GM12891 (cell line): ENCODE measurements at regions not wholly inside any gene's neighbourhood (a gene's known extent, or its start where the extent isn't known, plus 50 kb on each side); places are given as distances from the start of the nearest gene placed in this dataset.
"Not testable (repeated sequence)": the region's sequence is repeated elsewhere in the genome, so short reads cannot be mapped to it uniquely, and the experiment has no call there.

Source experiments
- DNase-seq: peaks from one replicate; pipeline ENCODE4 v3.0.0; 2011; ENCODE audit warnings: low spot score; ENCODE audit not compliant: insufficient read length
- FAIRE-seq: peaks from 2 replicates; lab custom pipeline; 2011; peaks lifted over from hg19 to GRCh38; lab: Jason Lieb, UNC
- PAX5 ChIP-seq: IDR thresholded peaks from 2 replicates; pipeline ENCODE4 v1.6.1; 2011; ENCODE audit warnings: low read length, moderate library complexity, mild to moderate bottlenecking; ENCODE audit not compliant: insufficient read depth, severe bottlenecking
- POLR2A ChIP-seq: IDR thresholded peaks from 2 replicates; pipeline ENCODE4 v1.6.1; 2011; ENCODE audit warnings: low read depth, low read length, control low read depth
- POLR2AphosphoS5 ChIP-seq: IDR thresholded peaks from 2 replicates; pipeline ENCODE4 v1.6.1; 2011; ENCODE audit warnings: low read depth, low read length, control low read depth
- POU2F2 ChIP-seq: IDR thresholded peaks from 2 replicates; pipeline ENCODE4 v1.6.1; 2011; ENCODE audit warnings: low read depth, mild to moderate bottlenecking, control low read depth, low read length, moderate library complexity
- SPI1 ChIP-seq: IDR thresholded peaks from 2 replicates; pipeline ENCODE4 v1.6.1; 2011; ENCODE audit warnings: low read depth, low read length, control low read depth
- TAF1 ChIP-seq: IDR thresholded peaks from 2 replicates; pipeline ENCODE4 v1.6.1; 2011; ENCODE audit warnings: low read depth, low read length, control low read depth

DNA sequence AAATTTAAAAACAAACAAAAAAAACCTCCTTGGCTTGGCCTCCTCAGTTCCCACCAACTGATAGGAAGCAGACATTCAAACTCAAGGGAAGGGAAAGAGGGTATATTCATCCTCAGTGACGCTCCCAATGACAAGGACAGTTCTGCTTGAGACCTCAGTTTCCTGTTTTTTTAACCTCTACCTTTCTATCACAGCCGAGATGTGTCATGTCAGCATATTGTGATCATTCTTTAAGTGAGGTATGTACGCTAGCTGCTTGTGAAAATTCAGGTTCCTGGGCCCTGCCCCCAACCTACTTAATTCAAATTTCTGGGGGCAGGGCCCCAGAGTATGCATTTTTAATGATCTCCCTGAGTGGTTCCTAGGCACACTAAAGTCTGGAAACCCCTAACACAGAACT is 611.9 kb upstream of the TBX3 start:
- FAIRE-seq: no peak
- no peak for DNase-seq
- no peak for TF ChIP-seq SPI1
- no peak for TF ChIP-seq POU2F2
- TF ChIP-seq TAF1: no peak
- no peak for TF ChIP-seq PAX5
- TF ChIP-seq POLR2A: no peak
- no peak for TF ChIP-seq POLR2AphosphoS5

DNA sequence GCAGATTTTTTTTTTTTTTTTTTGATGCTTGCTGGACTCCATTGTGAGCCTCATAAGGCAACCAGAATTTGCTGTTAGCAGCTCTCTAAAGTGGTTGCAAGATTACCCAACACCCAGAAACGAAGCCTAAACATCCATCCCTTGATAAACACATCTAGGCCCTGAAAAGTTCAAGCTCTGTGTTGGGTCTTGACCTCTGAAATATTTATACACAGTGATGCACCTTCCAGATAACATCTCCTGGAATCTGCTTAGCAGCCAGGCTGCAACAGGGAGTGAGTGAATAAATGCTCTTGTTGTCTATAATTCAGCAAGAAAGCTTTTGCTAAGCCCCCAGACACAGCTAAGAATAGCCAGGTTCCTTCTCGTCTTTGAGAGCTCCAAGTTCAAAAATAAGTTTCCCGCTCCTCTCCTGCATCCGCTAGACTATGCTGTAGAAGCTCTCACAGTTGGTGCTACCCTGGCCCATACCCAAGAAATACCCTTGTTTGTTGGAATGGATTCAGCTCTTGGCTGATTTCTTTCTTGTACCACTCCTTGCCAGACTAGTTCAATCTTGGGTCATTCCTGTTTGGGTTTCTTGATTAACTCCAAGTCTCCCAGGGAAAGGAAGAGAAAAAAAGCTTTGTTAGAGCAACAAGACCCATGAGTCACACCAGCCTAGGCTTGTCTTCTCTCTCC is 610.6 kb upstream of the TBX3 start:
- FAIRE-seq (no peak), DNase-seq (no peak)
- TF ChIP-seq TAF1 (no peak), PAX5 (no peak), POU2F2 (no peak), POLR2A (no peak), POLR2AphosphoS5 (no peak), SPI1 (no peak)

DNA sequence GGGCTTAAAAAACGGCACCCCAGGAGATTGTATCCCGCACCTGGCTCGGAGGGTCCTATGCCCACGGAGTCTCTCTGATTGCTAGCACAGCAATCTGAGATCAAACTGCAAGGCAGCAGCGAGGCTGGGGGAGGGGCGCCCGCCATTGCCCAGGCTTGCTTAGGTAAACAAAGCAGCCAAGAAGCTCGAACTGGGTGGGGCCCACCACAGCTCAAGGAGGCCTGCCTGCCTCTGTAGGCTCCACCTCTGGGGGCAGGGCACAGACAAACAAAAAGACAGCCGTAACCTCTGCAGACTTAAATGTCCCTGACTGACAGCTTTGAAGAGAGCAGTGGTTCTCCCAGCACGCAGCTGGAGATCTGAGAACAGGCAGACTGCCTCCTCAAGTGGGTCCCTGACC is 601.5 kb upstream of the TBX3 start:
- not testable (repeated sequence) for FAIRE-seq, DNase-seq

- TF ChIP-seq POU2F2 (no peak), PAX5 (no peak), POLR2A (no peak), TAF1 (no peak), SPI1 (no peak), POLR2AphosphoS5 (no peak)
- no peak for DNase-seq
- no peak for FAIRE-seq
Observed at GRCh38 chr12:115273456-115273855, 589.5 kb upstream of the TBX3 start.

- DNase-seq (no peak), FAIRE-seq (no peak)
- no peak for TF ChIP-seq POLR2AphosphoS5
- TF ChIP-seq POLR2A: no peak
- TF ChIP-seq PAX5: no peak
- no peak for TF ChIP-seq POU2F2
- TF ChIP-seq SPI1: no peak
- no peak for TF ChIP-seq TAF1
Observed at GRCh38 chr12:115268451-115268850, 584.5 kb upstream of the TBX3 start.

- TF ChIP-seq POU2F2 (no peak), TAF1 (no peak), POLR2AphosphoS5 (no peak), POLR2A (no peak)
- no peak for DNase-seq
- no peak for FAIRE-seq
Observed at GRCh38 chr12:115267891-115268290, 583.9 kb upstream of the TBX3 start.

DNA sequence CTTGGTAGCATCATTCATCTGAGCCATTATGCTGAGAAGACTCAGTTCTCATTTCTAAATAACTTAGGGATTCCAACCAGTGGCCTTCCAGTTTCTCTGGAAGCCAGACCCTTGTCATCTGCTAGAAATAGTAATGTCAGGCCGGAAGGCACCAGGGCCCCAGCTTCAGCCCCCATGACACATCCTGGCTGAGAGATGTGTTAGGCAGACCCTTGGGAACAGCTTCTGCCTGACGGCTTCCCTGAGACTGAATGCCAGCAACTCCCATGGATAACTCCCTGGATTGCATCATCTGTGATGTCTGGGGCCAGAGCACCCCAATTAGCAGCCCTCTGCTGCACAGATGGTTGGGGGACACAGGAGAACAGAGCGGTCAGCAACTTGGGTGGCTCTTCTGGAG is 583.5 kb upstream of the TBX3 start:
- DNase-seq (no peak), FAIRE-seq (no peak)
- TF ChIP-seq SPI1: no peak

DNA sequence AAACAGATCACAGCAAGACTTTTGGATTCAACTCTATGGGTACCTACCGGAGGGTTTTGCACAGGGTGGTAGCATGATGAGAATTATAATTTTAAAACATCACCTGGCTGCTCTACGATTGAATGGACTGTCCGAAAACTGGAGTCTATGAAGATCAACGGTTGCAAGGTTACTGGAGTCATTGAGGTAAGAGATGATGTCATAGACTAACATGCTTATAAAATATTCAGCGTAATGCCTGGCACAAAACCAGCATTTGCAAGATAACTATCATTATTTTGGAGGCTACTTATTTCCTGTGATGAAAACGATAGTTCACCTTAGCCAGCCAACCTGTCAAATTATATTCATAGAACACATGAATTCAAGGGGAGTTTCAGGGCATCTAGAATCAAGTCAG is 580.6 kb upstream of the TBX3 start:
- TF ChIP-seq TAF1 (no peak), POLR2AphosphoS5 (no peak), SPI1 (no peak), PAX5 (no peak), POU2F2 (no peak), POLR2A (no peak)
- DNase-seq (no peak), FAIRE-seq (no peak)

- DNase-seq (no peak), FAIRE-seq (no peak)
- TF ChIP-seq POLR2AphosphoS5 (no peak), TAF1 (no peak), SPI1 (no peak), POLR2A (no peak), POU2F2 (no peak), PAX5 (no peak)
Observed at GRCh38 chr12:115261691-115262398, 577.9 kb upstream of the TBX3 start.

- FAIRE-seq: no peak
- DNase-seq: no peak
- no peak for TF ChIP-seq TAF1
Observed at GRCh38 chr12:115260762-115261675, 577.0 kb upstream of the TBX3 start.
